ENCODE measurements at regions not wholly inside any gene's neighbourhood (a gene's known extent, or its start where the extent isn't known, plus 50 kb on each side); places are given as distances from the start of the nearest gene placed in this dataset.

- Histone ChIP-seq H3K27ac (ENCODE audit: low read depth, low read length) (no peak overlapping the region), H3K9me3 (ENCODE audit: control insufficient read depth, low read length) (no peaks in the 10 kb centered on the region), H3K9ac (ENCODE audit: extremely low read depth, low read length, poor library complexity, severe bottlenecking) (no peak overlapping the region), H3K4me3 (ENCODE audit: low read length) (no peak overlapping the region), H3K36me3 (ENCODE audit: control insufficient read depth, insufficient read depth, low read length) (no peaks in the 10 kb centered on the region), H3K4me1 (ENCODE audit: control insufficient read depth, insufficient read depth, low read length) (no peaks in the 10 kb centered on the region), H3K27me3 (ENCODE audit: control insufficient read depth, insufficient read depth, low read length, poor library complexity, severe bottlenecking) (no peaks in the 10 kb centered on the region)
- Mint-ChIP-seq H3K9me3 (no peaks in the 10 kb centered on the region), H3K4me1 (no peaks in the 10 kb centered on the region), H3K4me3 (no peak overlapping the region), H3K27me3 (ENCODE audit: insufficient read depth) (peaks cover 3% of the 10 kb centered on the region), H3K36me3 (ENCODE audit: low read depth) (no peaks in the 10 kb centered on the region), H3K27ac (no peak overlapping the region)
- 88 to 93% methylated on average over 11 to 14 of the region's 14 CpGs for WGBS, 2 experiments (ENCODE audit: insufficient coverage in 1 of 2, insufficient read length in 1 of 2)
- no peak for DNase-seq
- TF ChIP-seq CTCF (conservative IDR thresholded peaks at IDR 0.05): no peak
Measured at GRCh38 chr11:11182261-11182660, 170.8 kb downstream of the CSNK2A3 start.

- H3K36me3 Mint-ChIP-seq (ENCODE audit: low read depth): no peaks in the 10 kb centered on the region
- no peak overlapping the region for H3K27ac Mint-ChIP-seq
Measured at GRCh38 chr11:11178671-11179638, 174.1 kb downstream of the CSNK2A3 start.

GRCh38 chr11:11177156-11177808 is 175.8 kb downstream of the CSNK2A3 start:
- Mint-ChIP-seq H3K27ac (no peak overlapping the region), H3K4me1 (no peaks in the 10 kb centered on the region), H3K36me3 (ENCODE audit: low read depth) (no peaks in the 10 kb centered on the region), H3K4me3 (no peak overlapping the region), H3K9me3 (no peaks in the 10 kb centered on the region), H3K27me3 (ENCODE audit: insufficient read depth) (peaks cover 4% of the 10 kb centered on the region)
- H3K27ac ChIP-seq (ENCODE audit: low read depth, low read length): no peak overlapping the region
- 73 to 100% methylated on average over 1 to 7 of the region's 7 CpGs for WGBS, 2 experiments (ENCODE audit: insufficient coverage in 1 of 2, insufficient read length in 1 of 2)
- H3K4me1 ChIP-seq (ENCODE audit: control insufficient read depth, insufficient read depth, low read length): no peaks in the 10 kb centered on the region
- no peaks in the 10 kb centered on the region for H3K9me3 ChIP-seq (ENCODE audit: control insufficient read depth, low read length)
- no peak overlapping the region for H3K9ac ChIP-seq (ENCODE audit: extremely low read depth, low read length, poor library complexity, severe bottlenecking)
- H3K36me3 ChIP-seq (ENCODE audit: control insufficient read depth, insufficient read depth, low read length): no peaks in the 10 kb centered on the region
- no peak for TF ChIP-seq CTCF (conservative IDR thresholded peaks at IDR 0.05)
- no peak for DNase-seq
- H3K4me3 ChIP-seq (ENCODE audit: low read length): no peak overlapping the region
- H3K27me3 ChIP-seq (ENCODE audit: control insufficient read depth, insufficient read depth, low read length, poor library complexity, severe bottlenecking): no peaks in the 10 kb centered on the region

More at GRCh38 chr11:11178671-11179638, 174.1 kb downstream of the CSNK2A3 start:
- no peaks in the 10 kb centered on the region for H3K4me1 ChIP-seq (ENCODE audit: control insufficient read depth, insufficient read depth, low read length)
- no peak overlapping the region for H3K4me3 ChIP-seq (ENCODE audit: low read length)
- no peak for TF ChIP-seq CTCF (conservative IDR thresholded peaks at IDR 0.05)
- no peaks in the 10 kb centered on the region for H3K9me3 ChIP-seq (ENCODE audit: control insufficient read depth, low read length)
- DNase-seq: no peak
- H3K4me1 Mint-ChIP-seq: no peaks in the 10 kb centered on the region
- H3K36me3 ChIP-seq (ENCODE audit: control insufficient read depth, insufficient read depth, low read length): no peaks in the 10 kb centered on the region
- 91 to 92% methylated on average over 1 to 3 of the region's 3 CpGs for WGBS, 2 experiments (ENCODE audit: insufficient coverage in 1 of 2, insufficient read length in 1 of 2)
- no peak overlapping the region for H3K4me3 Mint-ChIP-seq
- no peaks in the 10 kb centered on the region for H3K27me3 ChIP-seq (ENCODE audit: control insufficient read depth, insufficient read depth, low read length, poor library complexity, severe bottlenecking)
- no peaks in the 10 kb centered on the region for H3K9me3 Mint-ChIP-seq
- H3K27ac ChIP-seq (ENCODE audit: low read depth, low read length): peak overlapping the region; percentile 9
- H3K9ac ChIP-seq (ENCODE audit: extremely low read depth, low read length, poor library complexity, severe bottlenecking): no peak overlapping the region
- H3K27me3 Mint-ChIP-seq (ENCODE audit: insufficient read depth): peaks cover 5% of the 10 kb centered on the region
